HL-60 (cell line): ENCODE measurements at regions not wholly inside any gene's neighbourhood (a gene's known extent, or its start where the extent isn't known, plus 50 kb on each side); places are given as distances from the start of the nearest gene placed in this dataset.

ENCODE experiments used
- GABPA ChIP-seq: IDR thresholded peaks from 2 replicates; pipeline ENCODE4 v1.6.1; 2012; ENCODE audit warnings: low read depth
- POLR2AphosphoS5 ChIP-seq: IDR thresholded peaks from 2 replicates; pipeline ENCODE4 v1.6.1; 2012; ENCODE audit warnings: low read depth
- SPI1 ChIP-seq: IDR thresholded peaks from 2 replicates; pipeline ENCODE4 v1.6.1; 2012; ENCODE audit warnings: low read depth, mild to moderate bottlenecking, borderline replicate concordance
- TF ChIP-seq, protein P1 (sequence below): IDR thresholded peaks from one replicate; pipeline ENCODE4 v1.5.1; 2011; ENCODE audit warnings: low read length, control low read depth, inconsistent platforms; ENCODE audit not compliant: insufficient read depth
- TF ChIP-seq, protein P2 (sequence below): IDR thresholded peaks from 2 replicates; pipeline ENCODE4 v1.6.1; 2012; ENCODE audit warnings: low read depth; ENCODE audit not compliant: insufficient replicate concordance

DNA sequence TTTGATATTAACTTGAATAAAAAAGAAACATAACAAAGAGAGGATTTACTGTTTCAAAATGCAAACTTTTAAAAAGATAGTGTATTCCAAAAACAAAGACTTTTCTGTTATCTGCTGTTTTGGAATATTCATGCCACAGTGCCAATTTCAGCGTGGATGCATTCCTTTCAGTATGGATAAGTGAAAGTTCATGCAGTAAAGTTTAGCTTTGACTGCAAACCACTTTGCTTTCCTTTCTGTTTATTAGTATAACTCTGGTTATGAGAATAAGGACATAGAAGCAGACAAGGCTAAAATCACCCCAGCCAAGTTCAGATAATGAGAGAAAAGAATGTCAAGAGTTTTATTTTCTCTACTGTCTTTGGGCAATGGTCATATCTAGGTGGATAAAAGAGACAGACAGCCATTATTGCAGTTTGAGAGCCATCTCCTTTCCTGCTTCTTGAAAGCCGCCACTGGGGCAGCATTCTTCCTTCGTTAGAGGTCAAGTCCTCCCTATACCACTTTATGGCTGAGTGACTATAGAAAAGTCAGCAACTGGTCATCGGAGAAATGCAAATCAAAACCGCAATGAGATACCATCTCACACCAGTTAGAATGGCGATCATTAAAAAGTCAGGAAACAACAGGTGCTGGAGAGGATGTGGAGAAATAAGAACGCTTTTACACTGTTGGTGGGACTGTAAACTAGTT lies 82.4 kb upstream of the BLID start:
- TF ChIP-seq, protein P1, sequence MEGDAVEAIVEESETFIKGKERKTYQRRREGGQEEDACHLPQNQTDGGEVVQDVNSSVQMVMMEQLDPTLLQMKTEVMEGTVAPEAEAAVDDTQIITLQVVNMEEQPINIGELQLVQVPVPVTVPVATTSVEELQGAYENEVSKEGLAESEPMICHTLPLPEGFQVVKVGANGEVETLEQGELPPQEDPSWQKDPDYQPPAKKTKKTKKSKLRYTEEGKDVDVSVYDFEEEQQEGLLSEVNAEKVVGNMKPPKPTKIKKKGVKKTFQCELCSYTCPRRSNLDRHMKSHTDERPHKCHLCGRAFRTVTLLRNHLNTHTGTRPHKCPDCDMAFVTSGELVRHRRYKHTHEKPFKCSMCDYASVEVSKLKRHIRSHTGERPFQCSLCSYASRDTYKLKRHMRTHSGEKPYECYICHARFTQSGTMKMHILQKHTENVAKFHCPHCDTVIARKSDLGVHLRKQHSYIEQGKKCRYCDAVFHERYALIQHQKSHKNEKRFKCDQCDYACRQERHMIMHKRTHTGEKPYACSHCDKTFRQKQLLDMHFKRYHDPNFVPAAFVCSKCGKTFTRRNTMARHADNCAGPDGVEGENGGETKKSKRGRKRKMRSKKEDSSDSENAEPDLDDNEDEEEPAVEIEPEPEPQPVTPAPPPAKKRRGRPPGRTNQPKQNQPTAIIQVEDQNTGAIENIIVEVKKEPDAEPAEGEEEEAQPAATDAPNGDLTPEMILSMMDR = no peak
- TF ChIP-seq GABPA (no peak), POLR2AphosphoS5 (no peak), SPI1 (no peak)
- TF ChIP-seq, protein P2, sequence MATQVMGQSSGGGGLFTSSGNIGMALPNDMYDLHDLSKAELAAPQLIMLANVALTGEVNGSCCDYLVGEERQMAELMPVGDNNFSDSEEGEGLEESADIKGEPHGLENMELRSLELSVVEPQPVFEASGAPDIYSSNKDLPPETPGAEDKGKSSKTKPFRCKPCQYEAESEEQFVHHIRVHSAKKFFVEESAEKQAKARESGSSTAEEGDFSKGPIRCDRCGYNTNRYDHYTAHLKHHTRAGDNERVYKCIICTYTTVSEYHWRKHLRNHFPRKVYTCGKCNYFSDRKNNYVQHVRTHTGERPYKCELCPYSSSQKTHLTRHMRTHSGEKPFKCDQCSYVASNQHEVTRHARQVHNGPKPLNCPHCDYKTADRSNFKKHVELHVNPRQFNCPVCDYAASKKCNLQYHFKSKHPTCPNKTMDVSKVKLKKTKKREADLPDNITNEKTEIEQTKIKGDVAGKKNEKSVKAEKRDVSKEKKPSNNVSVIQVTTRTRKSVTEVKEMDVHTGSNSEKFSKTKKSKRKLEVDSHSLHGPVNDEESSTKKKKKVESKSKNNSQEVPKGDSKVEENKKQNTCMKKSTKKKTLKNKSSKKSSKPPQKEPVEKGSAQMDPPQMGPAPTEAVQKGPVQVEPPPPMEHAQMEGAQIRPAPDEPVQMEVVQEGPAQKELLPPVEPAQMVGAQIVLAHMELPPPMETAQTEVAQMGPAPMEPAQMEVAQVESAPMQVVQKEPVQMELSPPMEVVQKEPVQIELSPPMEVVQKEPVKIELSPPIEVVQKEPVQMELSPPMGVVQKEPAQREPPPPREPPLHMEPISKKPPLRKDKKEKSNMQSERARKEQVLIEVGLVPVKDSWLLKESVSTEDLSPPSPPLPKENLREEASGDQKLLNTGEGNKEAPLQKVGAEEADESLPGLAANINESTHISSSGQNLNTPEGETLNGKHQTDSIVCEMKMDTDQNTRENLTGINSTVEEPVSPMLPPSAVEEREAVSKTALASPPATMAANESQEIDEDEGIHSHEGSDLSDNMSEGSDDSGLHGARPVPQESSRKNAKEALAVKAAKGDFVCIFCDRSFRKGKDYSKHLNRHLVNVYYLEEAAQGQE = no peak
